ENCODE measurements at regions not wholly inside any gene's neighbourhood (a gene's known extent, or its start where the extent isn't known, plus 50 kb on each side); places are given as distances from the start of the nearest gene placed in this dataset.

GRCh38 chr3:194738254-194739093, 52.8 kb downstream of the FAM43A start:
- ChIA-PET CTCF (no interaction called here), POLR2A (ENCODE audit: low non-redundant PET) (no interaction called here)
- peak; percentile 50 for DNase-seq (ENCODE audit: low spot score)
- H3K27me3 ChIP-seq (replicated peaks; ENCODE audit: insufficient read depth, low read depth, low read length, poor library complexity), result no peaks in the 10 kb centered on the region
- H3K9me3 ChIP-seq (ENCODE audit: low read depth, low read length, poor library complexity, severe bottlenecking), result no peaks in the 10 kb centered on the region
- peaks cover 12% of the 10 kb centered on the region for H3K4me1 ChIP-seq (ENCODE audit: insufficient read depth, low read length, poor library complexity, severe bottlenecking)
- BruUV-seq (replicated peaks), result no TSS peak
- no peak overlapping the region for H3K4me3 ChIP-seq (ENCODE audit: low read depth, low read length, poor library complexity, severe bottlenecking)
- H3K36me3 ChIP-seq (ENCODE audit: insufficient read depth, low read length, poor library complexity, severe bottlenecking), result no peaks in the 10 kb centered on the region
- no peak for TF ChIP-seq CTCF (conservative IDR thresholded peaks at IDR 0.05; ENCODE audit: low read depth, low read length)
- no peak for TF ChIP-seq EZH2 (IDR thresholded peaks at IDR 0.05; ENCODE audit: borderline replicate concordance, low read depth, low read length, poor library complexity, severe bottlenecking)
- intact Hi-C loops (cut with micrococcal nuclease; ENCODE audit: unreplicated experiment), result no loop called here
- H3K27ac ChIP-seq (ENCODE audit: low read depth, low read length, poor library complexity, severe bottlenecking), result no peak overlapping the region

- Histone ChIP-seq H3K27me3 (replicated peaks; ENCODE audit: insufficient read depth, low read depth, low read length, poor library complexity) (no peaks in the 10 kb centered on the region), H3K9me3 (ENCODE audit: low read depth, low read length, poor library complexity, severe bottlenecking) (no peaks in the 10 kb centered on the region), H3K27ac (ENCODE audit: low read depth, low read length, poor library complexity, severe bottlenecking) (no peak overlapping the region), H3K4me1 (ENCODE audit: insufficient read depth, low read length, poor library complexity, severe bottlenecking) (peaks cover 14% of the 10 kb centered on the region), H3K4me3 (ENCODE audit: low read depth, low read length, poor library complexity, severe bottlenecking) (no peak overlapping the region), H3K36me3 (ENCODE audit: insufficient read depth, low read length, poor library complexity, severe bottlenecking) (no peaks in the 10 kb centered on the region)
- TF ChIP-seq EZH2 (IDR thresholded peaks at IDR 0.05; ENCODE audit: borderline replicate concordance, low read depth, low read length, poor library complexity, severe bottlenecking) (no peak), CTCF (conservative IDR thresholded peaks at IDR 0.05; ENCODE audit: low read depth, low read length) (no peak)
- BruUV-seq (replicated peaks), result no TSS peak
- intact Hi-C loops (cut with micrococcal nuclease; ENCODE audit: unreplicated experiment), result no loop called here
- CTCF ChIA-PET, result no interaction called here
- no peak for DNase-seq (ENCODE audit: low spot score)
- POLR2A ChIA-PET (ENCODE audit: low non-redundant PET), result no interaction called here
Measured at GRCh38 chr3:194739498-194740284, 54.0 kb downstream of the FAM43A start.

- POLR2A ChIA-PET (ENCODE audit: low non-redundant PET), result interaction anchor here (0.6 kb wide), 1 partner anchor 11 kb away, joined by 4 read pairs; no protein-coding TSS in a partner anchor
- Histone ChIP-seq H3K4me3 (ENCODE audit: low read depth, low read length, poor library complexity, severe bottlenecking) (no peak overlapping the region), H3K9me3 (ENCODE audit: low read depth, low read length, poor library complexity, severe bottlenecking) (no peaks in the 10 kb centered on the region), H3K36me3 (ENCODE audit: insufficient read depth, low read length, poor library complexity, severe bottlenecking) (no peaks in the 10 kb centered on the region), H3K4me1 (ENCODE audit: insufficient read depth, low read length, poor library complexity, severe bottlenecking) (peaks cover 18% of the 10 kb centered on the region), H3K27ac (ENCODE audit: low read depth, low read length, poor library complexity, severe bottlenecking) (no peak overlapping the region), H3K27me3 (replicated peaks; ENCODE audit: insufficient read depth, low read depth, low read length, poor library complexity) (no peaks in the 10 kb centered on the region)
- BruUV-seq (replicated peaks), result no TSS peak
- CTCF ChIA-PET, result no interaction called here
- no peak for TF ChIP-seq CTCF (conservative IDR thresholded peaks at IDR 0.05; ENCODE audit: low read depth, low read length)
- TF ChIP-seq EZH2 (IDR thresholded peaks at IDR 0.05; ENCODE audit: borderline replicate concordance, low read depth, low read length, poor library complexity, severe bottlenecking), result no peak
- DNase-seq (ENCODE audit: low spot score), result peak; percentile 21
- intact Hi-C loops (cut with micrococcal nuclease; ENCODE audit: unreplicated experiment), result no loop called here
Measured at GRCh38 chr3:194740859-194741491, 55.3 kb downstream of the FAM43A start.
